GM19351 (cell line): ENCODE measurements at regions not wholly inside any gene's neighbourhood (a gene's known extent, or its start where the extent isn't known, plus 50 kb on each side); places are given as distances from the start of the nearest gene placed in this dataset.
A peak's percentile ranks its signal among the peaks of the same experiment; 100 is the strongest.
"Not testable (repeated sequence)": the region's sequence is repeated elsewhere in the genome, so short reads cannot be mapped to it uniquely, and the experiment has no call there.

Source experiments
- ATAC-seq: cut with Tn5 transposase; IDR thresholded peaks from one replicate; pipeline ENCODE4 v1.9.1; 2021; ENCODE audit warnings: mild to moderate bottlenecking, moderate library complexity; ENCODE audit not compliant: unreplicated experiment

- no peak for ATAC-seq
Observed at GRCh38 chr3:110821586-110821985, 250.0 kb upstream of the NECTIN3 start.

- ATAC-seq, result no peak
Observed at GRCh38 chr3:110822971-110823370, 248.6 kb upstream of the NECTIN3 start.

GRCh38 chr3:110846971-110847370, 224.6 kb upstream of the NECTIN3 start:
- no peak for ATAC-seq

GRCh38 chr3:110849064-110849463, 222.6 kb upstream of the NECTIN3 start:
- ATAC-seq, result no peak

- no peak for ATAC-seq
Observed at GRCh38 chr3:110851736-110852135, 219.9 kb upstream of the NECTIN3 start.

- no peak for ATAC-seq
Observed at GRCh38 chr3:110855207-110855606, 216.4 kb upstream of the NECTIN3 start.

- ATAC-seq, result no peak
Observed at GRCh38 chr3:110856916-110857315, 214.7 kb upstream of the NECTIN3 start.

- no peak for ATAC-seq
Observed at GRCh38 chr3:110858549-110858948, 213.1 kb upstream of the NECTIN3 start.

- no peak for ATAC-seq
Observed at GRCh38 chr3:110859336-110859735, 212.3 kb upstream of the NECTIN3 start.

GRCh38 chr3:110859993-110860392, 211.6 kb upstream of the NECTIN3 start:
- ATAC-seq, result no peak

GRCh38 chr3:110865934-110866333, 205.7 kb upstream of the NECTIN3 start:
- no peak for ATAC-seq

- ATAC-seq, result no peak
Observed at GRCh38 chr3:110868106-110868505, 203.5 kb upstream of the NECTIN3 start.

- ATAC-seq, result no peak
Observed at GRCh38 chr3:110869736-110870135, 201.9 kb upstream of the NECTIN3 start.

- ATAC-seq, result peak; percentile 53
Observed at GRCh38 chr3:110871869-110872268, 199.7 kb upstream of the NECTIN3 start.

GRCh38 chr3:110878692-110879091, 192.9 kb upstream of the NECTIN3 start:
- ATAC-seq, result no peak

GRCh38 chr3:110881069-110881468, 190.5 kb upstream of the NECTIN3 start:
- ATAC-seq, result peak; percentile 89

- ATAC-seq, result no peak
Observed at GRCh38 chr3:110886222-110886893, 185.3 kb upstream of the NECTIN3 start.

GRCh38 chr3:110887176-110887575, 184.4 kb upstream of the NECTIN3 start:
- ATAC-seq, result no peak

- ATAC-seq, result not testable (repeated sequence)
Observed at GRCh38 chr3:110888625-110889375, 182.8 kb upstream of the NECTIN3 start.

- not testable (repeated sequence) for ATAC-seq
Observed at GRCh38 chr3:110889376-110889699, 182.3 kb upstream of the NECTIN3 start.

GRCh38 chr3:110894574-110894973, 177.0 kb upstream of the NECTIN3 start:
- no peak for ATAC-seq

GRCh38 chr3:110895054-110895453, 176.6 kb upstream of the NECTIN3 start:
- no peak for ATAC-seq

GRCh38 chr3:110897046-110897445, 174.6 kb upstream of the NECTIN3 start:
- ATAC-seq, result no peak
